DOHH2 (cell line): ENCODE measurements at regions not wholly inside any gene's neighbourhood (a gene's known extent, or its start where the extent isn't known, plus 50 kb on each side); places are given as distances from the start of the nearest gene placed in this dataset.

ENCODE experiments used
- H3F3A ChIP-seq: fragments of 200-600 bp; sonication (generic), shearing (Covaris generic); 2 replicates; pipeline ENCODE4 v1.6.0; 2016; ENCODE audit warnings: antibody characterized with exemption, mild to moderate bottlenecking; ENCODE audit not compliant: control insufficient read depth, insufficient read depth
- H3K27ac ChIP-seq: fragments of 200-600 bp; sonication (generic); 2 replicates; pipeline ENCODE4 v1.5.1; 2014; ENCODE audit warnings: low read depth, mild to moderate bottlenecking, low read length, moderate library complexity
- H3K27me3 ChIP-seq: fragments of 200-600 bp; sonication (generic); 2 replicates; pipeline ENCODE4 v1.6.1; 2014; ENCODE audit warnings: mild to moderate bottlenecking, low read length, mixed read lengths; ENCODE audit not compliant: control insufficient read depth
- H3K36me3 ChIP-seq: fragments of 200-600 bp; sonication (generic); 2 replicates; pipeline ENCODE4 v1.6.1; 2014; ENCODE audit warnings: mild to moderate bottlenecking, low read length, moderate library complexity, mixed read lengths; ENCODE audit not compliant: control insufficient read depth
- H3K4me1 ChIP-seq: fragments of 200-600 bp; sonication (generic); 2 replicates; pipeline ENCODE4 v1.6.1; 2014; ENCODE audit warnings: mild to moderate bottlenecking, low read length, mixed read lengths; ENCODE audit not compliant: control insufficient read depth
- H3K4me2 ChIP-seq: fragments of 200-600 bp; sonication (generic); 2 replicates; pipeline ENCODE4 v1.6.0; 2014; ENCODE audit warnings: mild to moderate bottlenecking, low read length, moderate library complexity
- H3K4me3 ChIP-seq: fragments of 200-600 bp; sonication (generic); 2 replicates; pipeline ENCODE4 v1.5.1; 2014; ENCODE audit warnings: mild to moderate bottlenecking, low read length, mixed read lengths
- H3K79me2 ChIP-seq: fragments of 200-600 bp; sonication (generic); 2 replicates; pipeline ENCODE4 v1.6.1; 2014; ENCODE audit warnings: mild to moderate bottlenecking, low read length, mixed read lengths; ENCODE audit not compliant: control insufficient read depth
- H3K9me2 ChIP-seq: fragments of 200-600 bp; sonication (generic); replicated peaks from 2 replicates; pipeline ENCODE4 v1.6.1; 2014; ENCODE audit warnings: mild to moderate bottlenecking, low read length, mixed read lengths; ENCODE audit not compliant: control insufficient read depth
- H3K9me3 ChIP-seq: fragments of 200-600 bp; sonication (generic); 2 replicates; pipeline ENCODE4 v1.6.1; 2014; ENCODE audit warnings: antibody characterized with exemption, low read length, mixed read lengths; ENCODE audit not compliant: control insufficient read depth, insufficient read depth
- H4K20me1 ChIP-seq: fragments of 200-600 bp; sonication (generic); 2 replicates; pipeline ENCODE4 v1.6.0; 2014; ENCODE audit warnings: low read depth, mild to moderate bottlenecking, antibody characterized with exemption, low read length, moderate library complexity; ENCODE audit not compliant: control insufficient read depth, insufficient read depth
- EZH2phosphoT487 ChIP-seq: fragments of 200-600 bp; sonication (generic); IDR thresholded peaks from 2 replicates; pipeline ENCODE4 v1.6.1; 2017; ENCODE audit warnings: borderline replicate concordance, mild to moderate bottlenecking, antibody characterized with exemption, low read length, moderate library complexity, mixed read lengths
- TF ChIP-seq, protein P1 (sequence below): fragments of 200-600 bp; sonication (generic); IDR thresholded peaks from one replicate; pipeline ENCODE4 v1.5.1; 2014; ENCODE audit warnings: antibody characterized with exemption, mild to moderate bottlenecking, low read depth, low read length; ENCODE audit not compliant: poor library complexity, severe bottlenecking

DNA sequence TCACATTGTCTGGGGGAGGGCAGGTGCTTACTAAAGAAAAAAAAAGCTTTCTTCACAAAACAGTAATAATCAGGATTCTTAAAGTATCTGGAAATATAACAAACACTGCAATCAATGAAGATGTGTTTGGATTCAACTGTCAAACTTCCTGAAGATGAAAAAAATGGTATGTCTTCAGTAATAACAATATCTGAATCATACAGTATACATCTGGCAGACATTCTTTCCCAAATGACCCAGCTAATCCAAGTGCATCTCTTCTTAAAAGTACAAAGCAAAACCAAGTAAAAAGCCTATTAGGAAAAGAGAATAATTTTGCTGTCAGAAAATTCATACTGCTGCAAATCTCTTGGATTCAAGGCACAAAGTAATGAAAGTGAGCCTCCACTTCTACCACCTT lies 145.0 kb upstream of the MCTP2 start:
- Histone ChIP-seq H3F3A (no peaks in the 10 kb centered on the region), H3K4me2 (no peak overlapping the region), H3K27me3 (peaks cover under 1% of the 10 kb centered on the region; the same call in 1 of the 2 replicates), H3K9me2 (no peaks in the 10 kb centered on the region), H3K36me3 (no peaks in the 10 kb centered on the region), H3K79me2 (no peaks in the 10 kb centered on the region), H3K27ac (no peak overlapping the region), H3K4me3 (no peak overlapping the region), H3K4me1 (no peaks in the 10 kb centered on the region), H4K20me1 (no peaks in the 10 kb centered on the region), H3K9me3 (no peaks in the 10 kb centered on the region)
- TF ChIP-seq, protein P1, sequence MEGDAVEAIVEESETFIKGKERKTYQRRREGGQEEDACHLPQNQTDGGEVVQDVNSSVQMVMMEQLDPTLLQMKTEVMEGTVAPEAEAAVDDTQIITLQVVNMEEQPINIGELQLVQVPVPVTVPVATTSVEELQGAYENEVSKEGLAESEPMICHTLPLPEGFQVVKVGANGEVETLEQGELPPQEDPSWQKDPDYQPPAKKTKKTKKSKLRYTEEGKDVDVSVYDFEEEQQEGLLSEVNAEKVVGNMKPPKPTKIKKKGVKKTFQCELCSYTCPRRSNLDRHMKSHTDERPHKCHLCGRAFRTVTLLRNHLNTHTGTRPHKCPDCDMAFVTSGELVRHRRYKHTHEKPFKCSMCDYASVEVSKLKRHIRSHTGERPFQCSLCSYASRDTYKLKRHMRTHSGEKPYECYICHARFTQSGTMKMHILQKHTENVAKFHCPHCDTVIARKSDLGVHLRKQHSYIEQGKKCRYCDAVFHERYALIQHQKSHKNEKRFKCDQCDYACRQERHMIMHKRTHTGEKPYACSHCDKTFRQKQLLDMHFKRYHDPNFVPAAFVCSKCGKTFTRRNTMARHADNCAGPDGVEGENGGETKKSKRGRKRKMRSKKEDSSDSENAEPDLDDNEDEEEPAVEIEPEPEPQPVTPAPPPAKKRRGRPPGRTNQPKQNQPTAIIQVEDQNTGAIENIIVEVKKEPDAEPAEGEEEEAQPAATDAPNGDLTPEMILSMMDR, result no peak
- no peak for TF ChIP-seq EZH2phosphoT487

DNA sequence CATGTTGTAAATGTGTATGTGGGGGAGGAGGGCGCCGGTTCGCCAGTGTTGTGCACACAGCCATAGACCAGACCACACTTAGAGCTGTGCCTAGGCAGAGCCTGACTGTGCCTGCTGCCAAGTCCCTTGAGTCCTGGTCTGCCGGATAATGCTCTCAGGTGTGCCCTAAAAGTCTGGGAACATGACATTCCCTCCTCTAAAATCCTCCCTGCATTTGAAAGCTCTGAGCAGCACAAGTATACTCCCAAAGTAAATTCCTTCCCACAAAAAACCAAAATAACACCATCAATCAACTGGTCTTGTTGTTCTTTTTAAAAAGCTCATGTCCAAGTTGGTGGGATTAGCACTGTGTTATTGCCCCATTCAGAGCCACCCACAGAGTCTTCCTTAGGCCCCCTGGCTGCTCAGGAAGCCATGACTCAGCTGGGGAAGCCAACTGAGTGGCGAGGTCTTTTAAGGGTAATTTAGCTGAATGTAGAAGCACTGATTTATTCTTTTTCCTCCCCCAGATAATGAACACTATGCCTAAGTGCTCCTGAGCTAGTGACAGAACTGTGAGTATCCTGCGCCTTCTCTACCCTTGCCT lies 147.8 kb upstream of the MCTP2 start:
- Histone ChIP-seq H4K20me1 (no peaks in the 10 kb centered on the region), H3K36me3 (no peaks in the 10 kb centered on the region), H3K27ac (no peak overlapping the region), H3K4me3 (no peak overlapping the region), H3K4me1 (no peaks in the 10 kb centered on the region), H3K4me2 (no peak overlapping the region), H3F3A (no peaks in the 10 kb centered on the region), H3K9me3 (no peaks in the 10 kb centered on the region), H3K27me3 (no peaks in the 10 kb centered on the region), H3K9me2 (no peaks in the 10 kb centered on the region), H3K79me2 (no peaks in the 10 kb centered on the region)
- TF ChIP-seq, protein P1, result no peak
- no peak for TF ChIP-seq EZH2phosphoT487

DNA sequence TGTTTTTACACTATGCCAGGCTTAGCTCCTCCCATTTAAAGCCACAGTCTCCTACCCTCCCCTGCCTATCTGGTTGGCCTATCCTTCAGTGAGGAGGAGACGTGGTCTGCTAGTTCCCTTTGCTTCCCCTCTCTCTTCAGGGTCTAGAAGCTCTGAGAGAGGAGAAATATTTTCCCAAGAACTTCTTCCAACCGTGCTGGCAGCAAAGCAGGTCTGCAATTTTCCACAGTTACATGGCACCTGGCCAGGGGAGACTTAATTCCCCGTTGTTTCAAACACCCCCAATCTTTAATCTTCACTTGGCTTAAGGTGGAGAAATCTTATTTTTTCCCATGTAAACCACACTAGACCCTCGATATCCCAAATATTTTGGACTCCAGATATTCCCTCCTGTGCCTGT lies 149.5 kb upstream of the MCTP2 start:
- no peaks in the 10 kb centered on the region for H3K9me2 ChIP-seq
- H3K27ac ChIP-seq, result no peak overlapping the region
- H3K27me3 ChIP-seq, result no peaks in the 10 kb centered on the region
- no peaks in the 10 kb centered on the region for H3K79me2 ChIP-seq
- no peaks in the 10 kb centered on the region for H4K20me1 ChIP-seq
- H3K9me3 ChIP-seq, result no peaks in the 10 kb centered on the region
- H3F3A ChIP-seq, result no peaks in the 10 kb centered on the region
- no peak for TF ChIP-seq EZH2phosphoT487
- TF ChIP-seq, protein P1, result no peak
- H3K4me1 ChIP-seq, result no peaks in the 10 kb centered on the region
- H3K4me3 ChIP-seq, result no peak overlapping the region
- no peak overlapping the region for H3K4me2 ChIP-seq
- H3K36me3 ChIP-seq, result no peaks in the 10 kb centered on the region
